SK-N-SH (cell line): ENCODE measurements at regions not wholly inside any gene's neighbourhood (a gene's known extent, or its start where the extent isn't known, plus 50 kb on each side); places are given as distances from the start of the nearest gene placed in this dataset.

ENCODE experiments used
- EZH2phosphoT487 ChIP-seq: fragments of 200-600 bp; sonication (generic); IDR thresholded peaks from 2 replicates; pipeline ENCODE4 v1.6.1; 2017; ENCODE audit warnings: low read depth, mixed run types, mild to moderate bottlenecking, antibody characterized with exemption, moderate library complexity, borderline replicate concordance
- RFX5 ChIP-seq: IDR thresholded peaks from 2 replicates; pipeline ENCODE4 v1.6.1; 2012; ENCODE audit warnings: mild to moderate bottlenecking, improper control_type of control experiment, low read length
- YY1 ChIP-seq: IDR thresholded peaks from 2 replicates; pipeline ENCODE4 v1.4.0; 2012; ENCODE audit warnings: low read depth, mild to moderate bottlenecking

DNA sequence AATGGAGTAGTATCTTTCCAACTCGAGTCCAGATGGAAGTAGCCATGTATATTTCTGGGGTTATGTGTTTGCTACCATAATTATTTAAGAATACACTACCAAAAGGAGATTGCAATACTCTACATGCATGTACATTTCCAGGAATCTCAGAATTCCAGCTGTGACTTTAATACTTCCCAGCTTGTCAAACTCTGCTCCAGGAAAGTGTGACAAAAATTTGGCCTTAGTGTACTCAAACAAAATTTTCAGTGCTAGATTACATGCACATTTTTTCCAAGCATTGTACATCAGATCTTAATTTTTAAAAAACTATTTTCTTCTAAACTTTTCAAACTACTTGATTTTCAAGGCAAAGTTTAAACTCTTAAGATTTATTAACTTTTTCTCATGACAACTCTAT, 1791.6 kb downstream of the SUCLG1 start:
- TF ChIP-seq EZH2phosphoT487 (no peak), RFX5 (no peak), YY1 (no peak)
